GM21717 (cell line): ENCODE measurements at regions not wholly inside any gene's neighbourhood (a gene's known extent, or its start where the extent isn't known, plus 50 kb on each side); places are given as distances from the start of the nearest gene placed in this dataset.

Experiments
- ATAC-seq: cut with Tn5 transposase; IDR thresholded peaks from one replicate; pipeline ENCODE4 v1.9.1; 2021; ENCODE audit warnings: mild to moderate bottlenecking, moderate library complexity; ENCODE audit not compliant: unreplicated experiment

DNA sequence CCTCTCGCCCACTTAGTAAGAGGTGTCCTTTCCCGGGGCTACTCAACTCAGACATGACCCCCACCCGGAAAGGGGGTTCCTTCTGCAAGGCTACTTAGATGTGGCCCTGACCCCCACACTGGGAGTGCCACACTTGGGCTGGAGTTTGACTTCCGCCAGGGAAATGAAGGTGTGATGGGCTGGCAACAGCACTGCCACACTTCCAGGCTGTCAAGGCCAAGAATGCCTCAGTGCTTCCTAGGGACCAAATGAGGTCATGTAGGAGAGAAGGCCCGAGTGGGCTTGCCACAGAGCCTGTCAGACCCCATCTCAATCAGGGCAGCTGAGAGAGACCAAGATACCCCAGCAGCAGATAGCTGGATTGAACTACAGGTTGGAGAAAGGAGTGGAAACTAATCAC is 55.5 kb downstream of the DRD1 start:
- no peak for ATAC-seq

DNA sequence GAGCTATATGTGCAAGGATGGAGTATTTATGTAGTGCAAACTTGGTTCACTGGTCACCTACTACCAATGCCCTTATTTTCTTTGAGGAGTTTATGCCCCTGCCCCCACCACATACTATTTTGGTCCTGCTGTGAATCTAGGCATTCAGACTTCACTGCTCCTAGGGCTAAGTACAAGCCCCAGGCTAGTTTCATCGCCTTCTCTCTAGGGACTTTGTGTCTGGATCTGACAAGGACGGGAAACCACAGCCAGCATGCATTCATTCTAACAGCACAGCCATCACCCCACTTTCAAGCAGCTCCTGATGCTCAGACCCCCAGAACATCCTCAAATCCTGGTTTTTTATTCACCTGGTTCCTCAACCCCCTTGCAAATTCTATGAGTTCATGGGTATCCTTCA is 56.8 kb downstream of the DRD1 start:
- ATAC-seq = no peak

DNA sequence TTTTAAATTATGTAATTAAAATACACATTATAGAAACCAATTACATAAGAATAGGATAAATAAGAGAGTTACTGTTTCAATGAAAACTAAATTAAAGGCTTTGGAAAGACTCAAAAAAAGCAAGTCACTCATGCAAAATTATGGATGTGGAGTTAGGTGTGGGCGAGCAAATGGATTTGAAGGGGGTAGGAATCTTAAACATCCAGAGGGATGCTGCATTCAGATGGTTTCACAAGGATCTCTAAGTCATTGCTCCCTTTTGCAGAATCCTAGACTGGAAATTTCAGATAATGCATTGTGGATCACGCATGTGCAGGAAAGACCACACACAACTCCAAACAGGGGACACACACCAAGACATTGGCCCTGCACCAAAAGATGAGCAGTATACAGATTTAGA is 57.5 kb downstream of the DRD1 start:
- no peak for ATAC-seq

DNA sequence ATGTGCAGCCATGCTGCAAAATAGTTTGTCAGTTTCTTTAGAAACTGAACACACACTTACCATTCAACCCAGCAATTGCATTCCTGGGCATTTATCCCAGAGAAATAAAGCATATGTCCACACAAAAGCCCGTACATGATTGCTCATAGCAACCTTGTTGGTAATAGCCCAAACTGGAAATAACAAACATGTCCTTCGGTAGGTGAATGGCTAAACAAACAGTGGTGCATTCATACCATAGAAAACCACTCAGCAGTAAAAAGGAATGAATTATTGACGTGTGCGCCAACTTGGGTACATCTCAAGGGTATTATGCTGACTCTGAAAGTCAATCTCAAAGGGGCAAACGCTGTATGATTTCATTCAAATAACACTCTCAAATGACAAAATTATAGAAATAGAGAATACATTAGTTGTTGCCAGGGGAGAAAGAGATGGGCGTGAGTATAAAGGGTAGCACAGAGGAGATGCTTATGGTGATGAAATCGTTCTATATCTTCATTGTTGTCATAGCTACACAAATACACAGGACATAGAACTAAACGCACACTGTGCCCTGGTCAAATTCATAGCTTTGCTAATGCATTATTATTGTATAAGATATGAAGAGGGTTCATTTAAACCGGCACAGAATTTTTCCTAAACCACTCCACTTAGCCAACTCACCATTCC is 58.2 kb downstream of the DRD1 start:
- ATAC-seq = no peak

DNA sequence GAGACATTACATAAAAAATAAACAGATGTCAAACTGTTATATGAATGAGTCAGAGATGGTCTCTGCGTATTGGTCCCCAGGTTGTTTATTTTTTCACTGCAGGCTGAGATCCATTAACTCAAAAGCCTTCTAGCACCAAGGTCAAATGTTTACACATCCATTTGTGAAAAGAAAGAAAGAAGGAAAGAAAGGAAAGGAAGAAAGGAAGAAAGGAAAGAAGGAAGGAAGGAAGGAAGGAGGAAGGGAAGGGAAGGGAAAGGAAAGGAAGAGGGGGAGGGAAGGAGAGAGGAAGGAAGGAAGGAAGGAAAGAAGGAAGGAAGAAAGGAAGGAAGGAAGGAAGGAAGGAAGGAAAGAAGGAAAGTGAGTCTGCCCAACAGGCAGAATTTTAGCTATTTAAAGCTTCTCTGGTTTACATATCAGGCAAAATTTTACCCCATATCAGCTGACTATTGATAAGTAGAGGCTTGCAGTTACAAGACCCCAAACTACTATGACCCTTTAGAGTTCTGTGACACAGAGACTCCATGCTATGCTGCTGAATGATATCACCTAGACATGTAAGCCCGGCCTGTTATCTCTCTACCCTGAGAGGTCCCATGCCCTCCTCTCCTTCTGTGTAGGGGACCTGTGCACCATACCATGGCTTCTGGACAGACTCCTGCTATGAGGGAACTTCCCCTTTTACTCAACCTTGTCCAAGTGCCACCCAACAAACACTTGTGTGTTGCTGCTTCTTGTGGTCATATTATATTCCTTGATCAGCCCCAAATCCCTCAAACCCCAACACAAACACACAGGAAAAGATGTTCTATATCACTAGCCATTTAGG is 59.0 kb downstream of the DRD1 start:
- no peak for ATAC-seq

DNA sequence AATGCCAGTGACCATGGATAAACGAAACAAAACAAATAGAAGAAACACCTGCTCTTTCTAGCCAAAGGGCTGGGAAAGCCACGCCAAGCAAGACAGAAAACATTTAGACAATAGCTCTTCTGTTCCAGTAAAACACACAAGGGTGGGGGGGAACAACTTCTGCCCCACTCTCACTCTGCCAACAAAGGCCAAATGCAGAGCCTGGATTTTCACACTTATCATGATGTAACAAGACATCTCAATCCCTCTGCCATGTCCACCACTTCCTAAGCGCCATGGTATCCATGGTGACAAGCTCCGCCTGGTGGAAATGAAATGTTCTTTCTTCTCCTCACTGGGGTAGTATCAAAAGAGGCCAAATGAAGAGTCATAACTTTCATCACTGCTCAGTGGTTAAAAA is 60.6 kb downstream of the DRD1 start:
- no peak for ATAC-seq

DNA sequence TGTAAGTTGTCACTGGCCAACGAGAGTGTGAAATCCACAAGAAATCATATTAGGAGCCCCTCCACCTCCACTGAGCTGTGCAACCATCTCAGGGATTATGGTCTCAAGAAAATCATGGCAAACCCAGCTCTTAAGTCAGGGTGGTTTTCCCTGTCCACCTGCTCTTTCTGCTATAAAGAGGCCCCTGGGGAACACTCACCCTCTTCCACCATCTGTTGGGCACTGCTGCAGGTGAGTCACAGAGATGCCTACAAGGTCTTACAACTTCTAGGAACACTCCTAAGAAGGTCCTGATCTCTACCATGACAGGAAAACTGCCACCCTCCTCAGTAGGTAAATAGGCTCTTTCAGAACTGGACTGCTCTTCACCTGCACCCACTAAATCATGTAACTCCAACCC is 61.8 kb downstream of the DRD1 start:
- no peak for ATAC-seq

DNA sequence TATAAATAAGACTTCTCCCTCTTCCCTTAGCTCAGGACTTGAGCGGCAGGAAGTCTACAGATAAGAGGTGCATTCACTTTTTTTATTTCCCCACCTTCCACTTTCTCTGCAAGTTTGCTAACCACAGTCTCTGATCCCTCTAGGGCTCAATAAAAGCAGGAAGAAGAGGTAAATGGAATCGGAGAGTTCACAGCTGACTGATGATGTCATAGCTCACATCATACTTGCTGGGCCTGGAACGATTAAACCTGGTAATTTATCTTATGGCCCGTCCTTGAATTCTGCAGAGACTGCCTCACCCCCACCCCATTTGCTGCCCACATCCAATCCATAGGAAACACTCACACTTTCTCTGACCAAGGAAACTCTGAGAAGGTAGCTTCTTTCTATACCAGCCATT is 62.9 kb downstream of the DRD1 start:
- ATAC-seq = no peak

DNA sequence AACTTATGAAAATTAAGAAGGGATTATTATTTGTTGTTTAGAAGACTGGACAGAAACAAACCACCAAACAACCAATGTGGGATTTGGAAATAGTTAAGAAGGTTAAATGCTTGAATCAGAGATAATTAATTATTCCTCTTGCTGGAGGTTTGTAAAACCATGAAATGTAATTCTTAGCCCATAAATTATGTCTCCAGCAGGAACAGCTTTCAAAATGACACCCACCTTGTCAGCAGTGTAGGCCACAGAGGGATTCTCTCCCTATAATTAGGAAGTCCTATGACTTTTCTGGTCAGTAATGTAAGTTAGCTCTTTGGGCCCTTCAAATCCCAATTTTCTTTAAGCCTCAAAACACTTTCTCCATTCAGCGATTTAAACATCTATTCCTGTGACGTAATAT is 63.3 kb downstream of the DRD1 start:
- no peak for ATAC-seq

DNA sequence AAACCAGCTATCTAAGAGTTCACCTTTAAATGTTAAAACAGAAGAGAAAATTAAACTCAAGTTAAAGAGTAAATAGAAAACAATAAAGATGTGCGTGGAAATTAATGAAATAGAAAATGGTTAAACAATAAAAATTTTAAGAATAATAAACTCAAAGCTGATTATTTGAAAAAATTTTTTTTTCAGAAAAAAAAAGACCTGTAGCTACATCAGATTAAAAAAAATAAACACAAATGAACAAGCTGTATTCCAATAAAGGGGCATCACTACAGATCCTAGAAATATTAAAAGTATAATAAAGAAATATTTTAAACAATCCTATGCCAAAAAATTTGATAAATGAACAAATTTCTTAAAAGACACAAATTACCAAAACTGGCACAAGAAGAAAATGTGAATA is 64.1 kb downstream of the DRD1 start:
- no peak for ATAC-seq

DNA sequence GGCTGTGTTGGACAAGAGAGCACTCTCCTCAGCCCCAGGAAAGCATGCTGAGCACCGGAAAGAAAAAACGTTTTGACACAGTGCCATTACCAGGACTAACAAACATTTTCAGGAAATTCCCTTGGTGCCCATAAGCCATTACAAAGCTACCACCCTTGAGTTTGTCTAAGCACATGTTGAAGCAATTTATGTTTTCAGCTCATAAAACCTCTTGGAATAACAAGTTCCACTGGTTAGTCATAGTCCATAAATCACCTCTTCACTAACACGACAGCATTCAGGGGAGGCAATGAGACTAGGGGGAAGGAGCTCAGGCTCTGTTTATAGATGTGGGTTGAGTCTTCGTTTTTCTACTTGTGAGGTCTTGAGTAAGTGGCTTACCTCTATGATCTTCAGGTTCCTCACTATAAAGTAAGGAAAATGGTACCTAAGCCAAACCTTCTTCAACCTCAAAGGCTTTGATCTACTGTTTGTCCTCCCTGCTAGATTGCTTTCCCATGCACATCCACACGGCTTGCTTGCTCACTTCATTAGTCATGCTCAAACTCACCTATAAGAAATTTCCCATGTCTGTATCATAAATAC is 65.4 kb downstream of the DRD1 start:
- no peak for ATAC-seq

DNA sequence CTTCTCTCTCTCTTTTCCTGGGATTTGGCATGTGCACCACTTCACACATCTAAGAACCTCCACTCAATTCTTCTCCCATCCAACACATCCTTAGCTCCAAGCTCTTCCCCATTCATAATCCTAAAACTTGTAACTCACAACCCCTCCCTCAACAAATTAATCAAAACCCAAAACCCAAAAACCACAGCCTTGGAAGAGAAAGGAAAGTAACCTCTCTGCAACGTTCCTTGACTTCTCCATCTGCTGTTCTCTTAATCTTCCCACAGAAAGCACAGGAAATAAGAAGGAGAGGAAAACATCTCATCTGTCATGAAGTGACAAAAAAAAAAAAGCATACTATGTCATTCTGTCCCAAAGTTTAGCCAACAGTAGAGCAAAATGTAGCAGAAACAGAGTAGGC is 66.2 kb downstream of the DRD1 start:
- ATAC-seq = no peak

DNA sequence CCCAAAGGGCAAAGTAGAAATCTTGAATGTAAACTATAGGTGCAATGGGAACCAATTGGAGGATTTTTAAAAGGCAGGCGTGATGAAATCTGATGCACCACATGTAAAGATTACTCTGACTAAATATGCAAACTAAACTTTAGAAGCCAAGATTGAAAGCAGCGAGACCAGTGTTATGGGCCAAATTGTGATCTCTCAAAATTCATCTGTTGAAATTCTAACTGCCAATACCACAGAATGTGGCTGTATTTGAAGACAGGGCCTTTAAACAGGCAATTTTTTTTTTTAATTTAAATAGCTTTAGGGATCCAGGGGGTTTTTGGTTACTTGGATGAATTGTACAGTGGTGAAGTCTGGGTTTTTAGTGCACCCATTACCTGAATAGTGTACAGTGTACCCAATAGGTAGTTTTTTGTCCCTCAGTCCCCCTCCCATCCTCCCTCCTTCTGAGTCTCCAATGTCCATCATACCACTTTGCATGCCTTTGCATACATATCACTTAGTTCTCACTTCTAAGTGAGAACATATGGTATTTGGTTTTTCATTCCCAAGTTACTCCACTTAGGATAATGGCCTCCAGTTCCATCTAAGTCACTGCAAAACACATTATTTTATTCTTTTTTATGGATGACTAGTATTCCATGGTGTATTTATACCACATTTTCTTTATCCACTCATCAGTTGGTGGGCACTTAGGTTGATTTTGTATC is 69.7 kb downstream of the DRD1 start:
- ATAC-seq = no peak

DNA sequence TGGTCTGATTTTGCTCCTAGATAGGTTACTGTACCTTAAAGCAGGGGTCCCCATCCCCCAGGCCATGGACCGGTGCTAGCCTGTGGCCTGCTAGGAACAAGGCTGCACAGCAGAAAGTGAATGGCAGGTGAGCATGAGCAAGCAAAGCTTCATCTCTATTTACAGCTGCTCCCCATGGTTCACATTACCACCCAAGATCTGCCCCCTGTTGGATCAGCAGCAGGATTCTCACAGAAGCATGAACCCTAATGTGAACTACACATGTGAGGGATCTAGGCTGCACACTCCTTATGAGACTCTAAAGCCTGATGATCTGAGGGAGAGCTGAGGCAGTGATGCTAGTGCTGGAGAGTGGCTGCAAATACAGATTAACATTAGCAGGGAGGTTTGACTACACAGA is 78.1 kb downstream of the DRD1 start:
- ATAC-seq = no peak

DNA sequence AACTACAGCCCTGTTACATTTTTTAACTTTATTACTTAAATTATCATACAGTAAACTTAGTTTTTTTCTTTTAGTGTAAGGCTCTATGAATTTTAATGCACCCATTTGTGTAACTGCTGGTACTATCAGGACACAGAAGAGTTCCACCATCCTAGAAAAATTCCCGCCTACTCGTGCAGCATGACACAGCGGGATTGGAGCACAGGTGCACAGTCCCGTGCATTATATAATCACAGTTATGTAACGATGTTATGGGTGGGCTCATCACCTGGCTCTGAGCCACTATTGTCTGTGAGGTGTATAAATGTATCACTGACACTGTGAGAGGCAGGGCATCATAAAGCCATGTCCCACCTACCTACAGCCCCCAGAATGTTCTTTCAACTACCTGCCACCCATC is 80.7 kb downstream of the DRD1 start:
- no peak for ATAC-seq

DNA sequence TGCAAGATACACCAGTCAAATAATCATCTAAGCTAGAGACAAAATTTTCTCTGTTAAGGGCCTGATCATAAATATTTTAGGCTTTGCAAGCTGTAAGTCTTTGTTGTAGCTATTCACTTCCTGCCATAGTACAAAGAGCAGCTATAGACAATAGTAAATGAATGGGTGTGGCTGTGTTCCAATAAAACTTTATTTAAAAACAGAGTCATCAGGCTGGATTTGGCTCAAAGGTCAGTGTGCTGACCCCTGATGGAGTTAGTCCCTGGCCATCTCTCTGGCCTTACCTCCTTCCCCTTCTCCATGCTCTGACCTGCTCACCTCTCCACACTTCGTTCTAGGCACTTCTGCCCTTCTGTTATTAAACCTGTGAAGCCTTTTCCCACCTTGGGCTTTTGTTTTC is 86.0 kb downstream of the DRD1 start:
- ATAC-seq = no peak

DNA sequence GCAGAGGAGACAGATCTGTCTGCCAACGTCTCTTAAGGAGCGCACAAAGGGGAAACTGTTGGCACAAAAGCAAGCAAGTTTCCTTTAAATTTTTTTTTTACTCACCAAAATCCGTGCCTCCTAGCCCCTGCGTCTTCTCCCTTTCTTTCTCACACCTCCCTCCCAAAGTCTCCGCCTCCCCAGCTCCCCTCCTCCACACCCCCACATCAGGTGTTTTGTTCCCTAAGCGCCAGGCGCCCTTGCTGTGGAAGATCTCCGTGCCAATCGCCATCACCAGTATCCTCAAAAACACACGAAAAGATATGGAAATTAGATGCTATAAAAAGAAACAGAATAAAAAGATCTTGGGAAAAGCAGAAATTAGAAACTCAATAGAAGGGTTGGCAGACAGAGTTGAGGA is 87.6 kb downstream of the DRD1 start:
- no peak for ATAC-seq

DNA sequence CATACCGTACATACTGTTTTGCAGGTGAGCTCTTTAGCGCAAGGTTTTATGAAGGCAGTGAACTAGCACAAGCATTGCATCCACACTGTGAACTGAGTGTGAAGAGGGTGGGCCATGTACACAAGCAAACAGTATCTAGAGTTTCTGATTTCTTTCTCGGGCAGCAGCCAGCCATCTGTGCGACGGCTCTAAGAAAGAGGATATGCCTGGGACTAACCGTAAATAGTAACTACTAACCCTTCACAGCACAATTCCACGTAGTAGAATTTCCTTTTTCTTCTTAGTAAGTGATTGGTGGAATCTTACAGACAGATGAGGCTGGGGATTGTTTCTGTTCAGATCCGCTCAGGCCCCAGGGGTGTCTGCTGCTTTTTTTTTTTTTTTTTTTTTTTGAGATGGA is 89.0 kb downstream of the DRD1 start:
- no peak for ATAC-seq

DNA sequence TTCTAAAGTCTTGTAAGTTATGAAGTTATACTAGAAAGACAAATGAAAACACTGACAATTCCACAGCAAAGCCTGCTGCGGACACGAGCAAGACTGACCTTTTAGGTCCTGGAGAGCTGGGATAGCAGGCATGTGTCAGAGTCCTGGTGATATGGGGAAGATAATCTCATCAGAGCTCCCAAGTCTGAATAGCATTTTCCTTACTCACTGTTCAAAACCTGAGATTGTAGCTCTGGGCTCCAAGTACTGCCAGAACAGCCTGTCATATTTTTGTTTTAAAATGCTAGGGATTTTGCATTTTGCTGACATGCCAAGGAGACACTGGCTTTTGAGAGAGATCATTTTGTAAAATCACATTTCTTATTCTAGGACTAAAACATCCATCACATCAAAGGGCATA is 90.1 kb downstream of the DRD1 start:
- no peak for ATAC-seq

DNA sequence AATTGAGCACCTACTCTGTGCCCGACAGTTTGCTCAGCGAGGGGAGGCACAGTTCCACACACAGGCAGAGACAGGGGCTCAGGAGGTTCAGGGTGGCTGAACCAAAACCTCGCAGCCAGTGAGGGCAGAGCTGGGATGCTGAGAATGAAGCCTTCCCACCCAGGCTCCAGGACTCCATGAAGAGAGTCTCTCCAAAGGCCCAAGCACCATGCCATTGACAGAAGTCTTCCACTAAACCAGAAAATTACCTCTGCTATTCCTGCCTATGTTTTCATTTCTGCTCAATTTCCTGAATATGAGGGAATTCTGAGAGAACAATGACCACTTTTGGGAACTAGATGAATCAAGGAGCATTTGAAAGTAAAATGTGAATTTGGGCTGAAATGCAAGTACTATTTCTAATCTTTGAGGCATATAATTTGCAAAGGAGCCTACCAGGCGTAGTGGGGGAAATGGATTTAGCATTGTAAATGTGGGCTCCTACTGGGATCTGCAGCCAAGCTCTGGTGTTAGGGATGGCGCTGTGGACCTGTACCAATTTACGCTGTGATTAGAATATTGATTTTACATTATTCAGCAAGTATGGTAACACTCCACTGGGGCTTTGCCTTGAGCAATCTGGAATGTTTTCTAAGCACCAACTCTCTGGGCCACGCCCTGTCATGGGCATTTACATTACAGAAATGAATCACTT is 91.9 kb downstream of the DRD1 start:
- no peak for ATAC-seq

DNA sequence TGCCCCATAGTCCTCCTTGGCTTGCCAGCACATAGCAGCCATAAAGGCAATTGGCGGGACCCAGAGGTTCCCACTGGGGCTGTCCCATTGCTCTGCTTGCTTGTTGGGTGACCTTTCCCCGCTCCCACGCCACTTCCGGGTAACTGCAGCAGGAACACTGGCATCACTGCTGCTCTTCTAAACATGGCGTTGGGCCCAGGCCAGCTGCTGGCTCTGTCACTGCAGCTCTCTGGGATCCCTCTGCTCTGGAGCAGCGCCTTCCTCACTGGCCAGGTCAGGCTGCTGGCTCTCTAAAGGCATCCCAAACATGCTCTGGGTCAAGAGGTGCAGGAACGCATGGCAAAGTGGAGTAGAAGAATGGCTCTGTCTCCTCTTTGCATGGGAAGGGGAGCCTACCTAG is 92.9 kb downstream of the DRD1 start:
- no peak for ATAC-seq
